Testis (tissue), 2 donors: ENCODE measurements at regions not wholly inside any gene's neighbourhood (a gene's known extent, or its start where the extent isn't known, plus 50 kb on each side); places are given as distances from the start of the nearest gene placed in this dataset.

Experiments
- DNase-seq: peaks from one replicate; pipeline ENCODE4 v3.0.0-alpha.2; 2019
- H3K27ac ChIP-seq, 2 donors: fragments of 200-600 bp; sonication (generic); one replicate each; pipeline ENCODE4 v1.5.1; 2019
- H3K27me3 ChIP-seq: fragments of 200-600 bp; sonication (generic); one replicate; pipeline ENCODE4 v1.5.1; 2019
- H3K36me3 ChIP-seq: fragments of 200-600 bp; sonication (generic); one replicate; pipeline ENCODE4 v1.5.1; 2017; ENCODE audit warnings: low read depth; ENCODE audit errors: missing control alignments
- H3K4me1 ChIP-seq: fragments of 200-600 bp; sonication (generic); one replicate; pipeline ENCODE4 v1.5.1; 2019
- H3K4me3 ChIP-seq, 2 donors: fragments of 200-600 bp; sonication (generic); one replicate each; pipeline ENCODE4 v1.5.1; 2017 to 2019
- H3K9me3 ChIP-seq: fragments of 200-600 bp; sonication (generic); one replicate; pipeline ENCODE4 v1.5.1; 2017
- POLR2A ChIP-seq: fragments of 450-650 bp; IDR thresholded peaks from one replicate; pipeline ENCODE4 v1.6.1; 2017; ENCODE audit warnings: antibody characterized with exemption, mild to moderate bottlenecking, moderate library complexity
- WGBS, 2 donors: methylation state at CpG; one replicate each; pipeline ENCODE4 v1.1.5; 2018; 5-methylcytosine and 5-hydroxymethylcytosine counted together
- intact Hi-C: fragments of 100-400 bp; cut with DNase I; formaldehyde crosslinking; loops from one replicate; pipeline ENCODE4 v1.15.1; 2023; ENCODE audit warnings: low total_unique reads
- TF ChIP-seq, protein P1 (sequence below), 3 experiments: fragments of 450-650 bp in 2 of 3; fragments of 200-600 bp in 1 of 3; sonication (generic) in 1 of 3; IDR thresholded peaks; one replicate each; pipeline ENCODE4 v1.5.1; 2016 to 2019; ENCODE audit warnings: antibody characterized with exemption in 3 of 3, mild to moderate bottlenecking in 2 of 3, moderate library complexity in 1 of 3

DNA sequence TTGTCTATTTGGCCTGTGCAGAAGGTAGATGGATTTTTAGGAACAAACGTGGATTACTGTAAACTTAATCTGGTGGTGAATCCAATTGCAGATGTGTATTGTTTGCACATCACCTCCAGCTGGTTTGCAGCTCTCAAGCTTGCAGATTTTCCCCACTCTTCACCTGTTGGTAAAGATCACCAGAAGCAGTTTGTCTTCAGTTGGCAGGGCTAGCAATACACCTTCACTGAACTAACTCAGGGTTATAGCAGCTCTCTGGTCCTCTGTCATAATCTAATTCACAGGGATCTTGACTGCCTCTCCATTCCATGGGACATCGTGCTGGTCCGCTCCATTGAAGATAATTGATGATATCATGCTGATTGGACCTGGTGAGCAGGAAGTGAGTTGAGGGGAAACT, 181.5 kb downstream of the VAPA start:
- intact Hi-C loops: no loop called here
- TF ChIP-seq, protein P1, sequence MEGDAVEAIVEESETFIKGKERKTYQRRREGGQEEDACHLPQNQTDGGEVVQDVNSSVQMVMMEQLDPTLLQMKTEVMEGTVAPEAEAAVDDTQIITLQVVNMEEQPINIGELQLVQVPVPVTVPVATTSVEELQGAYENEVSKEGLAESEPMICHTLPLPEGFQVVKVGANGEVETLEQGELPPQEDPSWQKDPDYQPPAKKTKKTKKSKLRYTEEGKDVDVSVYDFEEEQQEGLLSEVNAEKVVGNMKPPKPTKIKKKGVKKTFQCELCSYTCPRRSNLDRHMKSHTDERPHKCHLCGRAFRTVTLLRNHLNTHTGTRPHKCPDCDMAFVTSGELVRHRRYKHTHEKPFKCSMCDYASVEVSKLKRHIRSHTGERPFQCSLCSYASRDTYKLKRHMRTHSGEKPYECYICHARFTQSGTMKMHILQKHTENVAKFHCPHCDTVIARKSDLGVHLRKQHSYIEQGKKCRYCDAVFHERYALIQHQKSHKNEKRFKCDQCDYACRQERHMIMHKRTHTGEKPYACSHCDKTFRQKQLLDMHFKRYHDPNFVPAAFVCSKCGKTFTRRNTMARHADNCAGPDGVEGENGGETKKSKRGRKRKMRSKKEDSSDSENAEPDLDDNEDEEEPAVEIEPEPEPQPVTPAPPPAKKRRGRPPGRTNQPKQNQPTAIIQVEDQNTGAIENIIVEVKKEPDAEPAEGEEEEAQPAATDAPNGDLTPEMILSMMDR (IDR thresholded peaks at IDR 0.05): no peak
- TF ChIP-seq POLR2A: no peak
- WGBS, 2 donors: 90 to 93% methylated on average over 3 of the region's 3 CpGs
- no peak for DNase-seq
- no peak overlapping the region for H3K27ac ChIP-seq
- peaks cover 4% of the 10 kb centered on the region for H3K4me1 ChIP-seq
- H3K36me3 ChIP-seq: no peaks in the 10 kb centered on the region
- no peaks in the 10 kb centered on the region for H3K27me3 ChIP-seq
- no peak overlapping the region for H3K4me3 ChIP-seq
- no peaks in the 10 kb centered on the region for H3K9me3 ChIP-seq

DNA sequence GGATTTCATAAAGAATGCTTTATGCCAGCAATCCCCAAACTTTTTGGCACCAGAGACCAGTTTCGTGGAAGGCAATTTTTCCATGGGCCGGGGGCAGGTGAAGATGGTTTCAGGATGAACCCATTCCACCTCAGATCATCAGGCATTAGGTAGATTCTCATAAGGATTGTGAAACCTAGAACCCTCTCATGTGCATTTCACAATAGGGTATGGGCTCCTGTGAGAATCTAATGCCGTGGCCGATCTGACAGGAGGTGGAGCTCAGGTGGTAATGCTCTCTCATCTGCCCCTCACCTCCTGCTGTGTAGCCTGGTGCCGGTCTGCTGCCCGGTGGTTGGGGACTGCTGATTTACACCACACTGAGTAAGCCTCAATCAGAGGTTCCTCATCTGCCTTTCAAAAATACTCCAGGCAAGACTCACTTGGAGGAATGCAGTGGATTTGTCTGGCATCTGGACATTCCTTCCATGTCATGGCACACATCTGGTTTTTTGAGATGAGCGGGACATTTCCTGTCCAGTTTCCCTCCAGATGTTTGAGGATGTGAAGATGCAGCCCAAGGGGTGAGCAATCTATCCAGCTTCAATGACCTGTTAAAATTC, 185.8 kb downstream of the VAPA start:
- intact Hi-C loops: no loop called here
- H3K27me3 ChIP-seq: no peaks in the 10 kb centered on the region
- DNase-seq: no peak
- TF ChIP-seq POLR2A: no peak
- TF ChIP-seq, protein P1 (IDR thresholded peaks at IDR 0.05): no peak
- H3K36me3 ChIP-seq: no peaks in the 10 kb centered on the region
- no peak overlapping the region for H3K27ac ChIP-seq
- 92% methylated on average over 6 to 7 of the region's 7 CpGs for WGBS, 2 donors
- no peaks in the 10 kb centered on the region for H3K9me3 ChIP-seq
- H3K4me1 ChIP-seq: peaks cover 21% of the 10 kb centered on the region
- H3K4me3 ChIP-seq: no peak overlapping the region

DNA sequence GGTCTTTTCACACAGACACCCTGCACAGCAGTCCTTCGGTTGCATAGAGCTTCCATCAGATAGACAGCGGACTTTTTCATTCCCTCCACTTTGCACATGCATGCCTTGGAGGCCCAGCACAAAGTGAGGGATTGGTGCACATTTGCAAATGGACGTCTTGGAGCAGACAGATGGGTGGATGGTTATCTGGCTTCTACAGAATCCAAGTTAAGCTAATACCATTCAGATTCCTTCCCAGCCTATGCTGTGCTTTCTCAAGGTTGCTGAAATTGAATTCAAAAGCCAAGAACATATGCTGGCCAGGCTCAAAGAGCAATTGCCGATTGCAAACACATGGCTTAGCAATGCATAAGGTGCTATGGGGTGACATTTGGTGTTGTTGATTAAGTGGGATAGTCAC, 186.4 kb downstream of the VAPA start:
- WGBS, 2 donors: 66 to 75% methylated on average over 4 of the region's 4 CpGs
- Histone ChIP-seq H3K27me3 (no peaks in the 10 kb centered on the region), H3K4me3 (no peak overlapping the region), H3K27ac (no peak overlapping the region), H3K4me1 (peaks cover 21% of the 10 kb centered on the region), H3K9me3 (no peaks in the 10 kb centered on the region), H3K36me3 (no peaks in the 10 kb centered on the region)
- intact Hi-C loops: no loop called here
- DNase-seq: no peak
- TF ChIP-seq, protein P1 (IDR thresholded peaks at IDR 0.05): no peak
- TF ChIP-seq POLR2A: no peak

DNA sequence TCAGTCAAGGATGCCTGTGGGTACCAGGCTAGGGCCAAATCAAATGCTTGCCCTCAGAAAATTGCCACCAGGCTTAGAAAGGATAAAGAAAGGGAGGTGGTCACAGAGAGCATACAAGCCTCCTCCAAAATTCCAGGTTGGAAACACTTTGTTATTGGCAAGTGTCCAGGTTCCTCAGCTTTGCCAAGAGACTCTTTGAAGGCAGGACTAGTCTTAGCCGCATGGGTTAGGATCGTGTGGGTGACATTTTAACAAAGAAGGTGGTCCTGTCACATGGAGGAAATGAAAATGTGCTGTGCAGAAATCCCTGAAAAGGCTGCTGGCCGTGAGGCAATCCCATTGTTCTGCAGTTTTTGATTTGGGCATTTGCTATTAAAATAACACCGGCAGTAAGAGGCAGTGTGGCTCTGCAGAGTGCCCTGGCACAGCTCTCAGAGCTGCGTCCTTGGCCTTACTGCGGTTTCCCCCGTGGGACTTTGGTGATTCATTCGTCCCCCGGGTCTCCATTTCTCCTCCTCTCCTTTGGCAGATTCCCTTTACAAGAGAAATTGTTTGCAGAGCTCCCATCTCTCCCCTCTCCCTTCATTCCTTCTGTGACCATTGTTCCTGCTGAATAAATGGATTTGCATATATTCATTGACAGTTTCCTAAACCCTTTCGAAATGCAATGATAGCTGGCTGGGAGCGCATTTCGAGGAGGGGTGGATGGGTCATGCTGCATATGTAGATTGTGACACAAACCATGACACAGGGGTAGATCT, 187.3 kb downstream of the VAPA start:
- intact Hi-C loops: no loop called here
- WGBS, 2 donors: 34 to 51% methylated on average over 12 of the region's 12 CpGs

More for the DNA sequence above, 187.3 kb downstream of the VAPA start:
- Histone ChIP-seq H3K27ac (no peak overlapping the region), H3K36me3 (no peaks in the 10 kb centered on the region), H3K4me1 (peaks cover 21% of the 10 kb centered on the region), H3K27me3 (no peaks in the 10 kb centered on the region), H3K9me3 (no peaks in the 10 kb centered on the region), H3K4me3 (no peak overlapping the region)
- TF ChIP-seq POLR2A: no peak
- TF ChIP-seq, protein P1 (IDR thresholded peaks at IDR 0.05): no peak
- peak; percentile 43 for DNase-seq
